RCC 7860 (cell line): ENCODE measurements at regions not wholly inside any gene's neighbourhood (a gene's known extent, or its start where the extent isn't known, plus 50 kb on each side); places are given as distances from the start of the nearest gene placed in this dataset.

ENCODE experiments used
- DNase-seq: peaks from one replicate; pipeline ENCODE4 v3.0.0-alpha.2; 2015; ENCODE audit warnings: low spot score
- FAIRE-seq: peaks from 2 replicates; lab custom pipeline; 2012; peaks lifted over from hg19 to GRCh38; lab: Jason Lieb, UNC

- DNase-seq: no peak
- no peak for FAIRE-seq
Measured at GRCh38 chr13:24042710-24043440, 117.6 kb upstream of the SPATA13 start.

DNA sequence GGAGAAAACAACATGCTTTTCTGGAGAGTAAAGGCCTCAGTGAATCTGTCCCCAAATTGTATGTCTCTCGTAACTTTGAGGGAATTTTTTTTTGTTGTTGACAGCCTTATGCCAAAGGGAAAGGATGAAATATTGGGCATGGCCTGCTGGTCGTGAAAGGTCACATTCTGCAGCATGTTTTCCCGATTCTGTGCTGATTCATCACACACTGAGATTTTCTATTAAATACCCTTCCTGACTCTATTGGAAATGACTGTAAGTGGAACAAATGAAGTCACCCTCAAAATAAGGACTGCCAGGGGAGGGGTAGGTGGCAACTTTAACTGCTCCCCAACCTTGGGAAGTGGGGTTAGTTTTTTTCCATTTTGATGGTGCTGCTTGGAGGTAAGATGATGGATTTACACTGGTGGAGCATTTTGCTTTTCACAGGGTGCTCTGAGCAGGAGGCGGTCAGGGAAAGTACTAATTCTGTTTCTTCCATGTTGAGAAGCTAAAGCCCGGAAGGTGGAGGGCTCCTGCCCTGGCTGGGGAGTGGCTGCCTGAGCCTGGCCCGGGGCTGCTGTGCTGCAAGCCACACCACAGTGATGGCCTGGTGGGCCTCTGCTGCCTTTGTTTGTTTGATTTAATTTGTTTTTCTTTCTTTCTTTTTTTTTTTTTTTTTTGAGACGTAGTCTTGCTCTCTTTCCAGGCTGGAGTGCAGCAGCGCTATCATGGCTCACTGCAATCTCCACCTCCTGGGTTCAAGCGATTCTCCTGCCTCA, 116.8 kb upstream of the SPATA13 start:
- no peak for FAIRE-seq
- DNase-seq: no peak

GRCh38 chr13:24045597-24045996, 114.9 kb upstream of the SPATA13 start:
- no peak for DNase-seq
- no peak for FAIRE-seq

DNA sequence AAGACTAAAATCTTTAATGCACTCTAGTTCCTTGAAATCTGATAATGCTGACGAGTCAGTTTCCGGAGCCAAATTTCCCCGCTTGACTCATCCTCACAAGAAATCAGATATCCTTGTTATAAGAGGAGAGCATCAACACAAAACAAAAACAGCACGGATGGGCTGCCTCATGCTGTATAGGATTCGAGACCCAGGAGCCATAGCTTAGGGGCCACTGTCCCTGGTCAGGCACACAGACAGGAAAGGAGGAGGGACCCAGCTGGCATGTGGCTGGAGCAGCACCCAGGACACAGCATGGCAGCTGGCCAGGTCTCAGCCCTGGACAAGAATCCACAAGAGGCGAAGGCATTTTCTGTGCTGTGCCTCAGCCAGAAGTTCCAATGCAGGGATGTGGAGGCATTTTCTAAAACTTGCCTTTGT, 110.2 kb upstream of the SPATA13 start:
- DNase-seq (no peak), FAIRE-seq (no peak)

- no peak for FAIRE-seq
Measured at GRCh38 chr13:24050796-24051715, 109.5 kb upstream of the SPATA13 start.

DNA sequence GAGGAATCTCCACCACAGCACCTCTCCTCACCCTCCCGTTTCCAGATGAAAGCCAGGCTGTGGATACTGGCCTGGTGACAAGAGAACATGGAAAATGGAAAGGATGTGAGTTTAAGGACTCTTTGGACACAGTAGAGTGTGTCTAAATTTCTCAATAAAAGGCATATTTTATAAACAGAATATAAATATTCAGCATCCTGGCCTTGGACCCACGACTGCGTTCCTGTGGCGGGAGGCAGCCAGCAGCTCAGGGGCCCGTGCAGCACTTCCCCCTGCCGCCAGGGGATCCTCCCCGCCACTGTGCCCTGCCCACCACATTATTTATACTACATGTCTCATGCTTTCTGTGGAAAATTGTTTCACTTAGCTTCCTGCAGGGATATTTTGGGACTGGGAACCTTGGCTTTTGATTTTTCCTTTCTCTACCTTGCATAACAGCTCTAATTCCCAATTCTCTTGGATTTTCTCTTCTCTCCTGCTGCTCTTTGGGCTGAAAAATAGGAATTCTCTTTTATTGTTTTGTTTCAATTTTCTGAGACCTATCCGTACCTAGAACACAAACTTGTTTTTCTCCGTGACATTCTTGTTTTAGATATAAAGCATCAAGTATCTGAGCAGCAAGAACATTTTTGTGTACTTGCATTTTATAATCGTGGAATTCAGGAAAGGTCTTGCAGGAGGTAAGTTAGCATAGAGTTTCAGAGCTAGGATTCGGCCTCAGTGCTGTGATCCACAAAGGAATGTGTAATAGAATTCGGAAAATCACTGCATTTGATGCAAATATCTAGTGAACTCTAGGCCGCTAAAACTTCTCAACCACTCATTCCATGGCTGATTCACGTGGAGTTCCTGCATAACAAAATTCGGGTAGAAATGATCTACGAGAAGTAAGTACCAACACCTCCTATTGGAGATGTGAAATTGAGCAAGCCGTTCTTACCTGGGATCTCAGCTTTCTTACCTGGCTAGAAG, 107.7 kb upstream of the SPATA13 start:
- DNase-seq (no peak), FAIRE-seq (no peak)

More at GRCh38 chr13:24050796-24051715, 109.5 kb upstream of the SPATA13 start:
- DNase-seq: no peak

DNA sequence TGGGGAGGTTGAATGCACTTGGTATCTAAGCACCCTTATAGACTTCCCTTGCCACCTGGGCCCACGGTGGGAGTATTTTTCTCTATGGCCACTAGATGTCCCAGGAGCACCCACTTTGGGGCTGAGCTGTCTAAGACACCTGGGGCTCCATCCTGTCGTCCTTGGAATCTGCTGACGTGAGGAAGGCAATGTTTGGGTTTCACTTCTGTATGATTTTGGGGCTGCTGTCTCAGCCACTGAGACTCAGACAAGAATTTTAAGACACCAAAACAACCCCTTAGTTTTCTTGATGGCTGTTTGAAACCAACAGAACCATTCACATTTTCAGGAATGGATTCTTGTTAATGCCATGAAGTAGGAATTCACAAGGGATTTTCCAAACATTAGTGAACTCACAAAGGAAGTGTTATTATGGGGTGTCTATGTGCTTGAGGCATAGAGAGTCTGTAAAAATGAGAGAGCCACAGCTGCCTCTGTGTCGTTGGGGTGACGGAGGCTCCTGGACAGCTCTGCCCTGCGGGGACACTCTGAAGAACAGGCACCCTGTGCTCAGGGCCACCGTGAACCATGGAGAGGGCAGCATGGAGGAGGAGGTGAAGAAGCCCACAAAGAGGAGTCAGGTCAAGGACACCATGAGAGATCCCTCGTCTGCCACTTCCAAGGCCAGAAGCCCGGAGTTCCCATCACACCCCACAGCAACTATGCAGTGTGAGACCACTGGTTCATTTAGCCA, 106.8 kb upstream of the SPATA13 start:
- DNase-seq (peak; percentile 43), FAIRE-seq (no peak)

- DNase-seq (no peak), FAIRE-seq (no peak)
Measured at GRCh38 chr13:24056616-24057137, 103.8 kb upstream of the SPATA13 start.

GRCh38 chr13:24060993-24061392, 99.5 kb upstream of the SPATA13 start:
- no peak for FAIRE-seq
- no peak for DNase-seq

- FAIRE-seq: no peak
Measured at GRCh38 chr13:24063281-24063877, 97.1 kb upstream of the SPATA13 start.

GRCh38 chr13:24064371-24064770, 96.1 kb upstream of the SPATA13 start:
- DNase-seq (no peak), FAIRE-seq (no peak)

More at GRCh38 chr13:24063281-24063877, 97.1 kb upstream of the SPATA13 start:
- no peak for DNase-seq

- no peak for FAIRE-seq
- DNase-seq: no peak
Measured at GRCh38 chr13:24065176-24065575, 95.3 kb upstream of the SPATA13 start.

DNA sequence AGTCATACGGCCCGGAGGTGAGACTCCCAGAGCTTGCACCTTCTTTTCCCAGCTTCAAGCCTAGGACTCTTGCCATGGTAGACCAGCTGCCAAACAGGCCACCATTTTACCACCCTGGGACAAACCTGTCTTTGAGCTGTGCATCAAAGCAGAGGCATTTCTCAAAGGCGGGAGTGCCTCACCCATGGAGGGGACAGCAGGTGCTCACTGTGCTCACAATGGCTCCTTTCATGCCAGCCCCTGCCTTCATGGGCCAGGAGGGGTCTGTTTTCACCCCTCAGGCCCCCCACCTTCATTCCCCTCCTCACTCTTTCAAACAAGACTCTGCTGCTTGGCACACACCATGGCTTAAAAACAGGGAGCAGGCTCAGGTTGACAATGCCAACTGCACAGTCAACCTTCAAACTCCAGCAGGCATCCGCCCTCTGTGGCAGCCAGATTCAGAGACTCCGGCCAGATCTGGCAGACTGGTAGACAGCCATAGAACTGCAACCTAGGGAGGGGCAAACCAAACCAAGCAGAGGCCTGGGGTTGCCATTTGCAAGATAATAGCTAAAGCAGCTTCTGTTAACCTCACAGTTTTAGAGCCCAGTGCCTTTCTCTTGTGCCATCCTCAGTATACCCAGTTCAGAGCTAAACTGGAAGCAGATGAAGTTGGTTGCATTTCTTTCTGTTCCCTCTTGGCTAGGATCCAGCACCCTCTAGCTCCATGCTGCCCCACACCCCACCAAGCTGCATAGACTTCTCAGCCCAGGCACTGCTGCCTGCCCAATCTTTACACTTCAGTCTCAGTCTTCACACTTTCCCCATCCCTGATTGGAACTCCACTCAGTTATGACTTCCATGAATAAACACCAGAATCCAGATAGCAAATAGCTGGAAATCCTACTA, 93.9 kb upstream of the SPATA13 start:
- no peak for FAIRE-seq
- no peak for DNase-seq

GRCh38 chr13:24068472-24068871, 92.0 kb upstream of the SPATA13 start:
- DNase-seq (no peak), FAIRE-seq (no peak)

DNA sequence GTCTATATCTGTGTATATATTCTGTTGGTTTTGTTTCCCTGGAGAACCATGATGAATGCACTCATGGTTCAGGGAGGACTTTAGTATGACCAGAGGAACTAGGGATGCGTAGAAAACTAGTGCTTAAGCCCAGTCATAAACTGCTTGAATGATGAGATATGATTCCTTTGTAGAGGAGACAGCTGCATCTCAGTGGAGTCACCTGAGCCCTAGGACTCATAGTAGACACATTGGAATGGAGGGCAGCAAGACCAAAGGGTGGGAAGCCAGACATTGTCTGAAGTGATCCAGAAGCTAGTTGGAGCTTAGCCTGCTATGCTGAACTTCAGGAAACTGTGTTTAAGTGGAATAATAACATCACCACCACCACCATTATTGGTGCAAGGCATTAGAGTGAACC, 89.5 kb upstream of the SPATA13 start:
- no peak for FAIRE-seq
- DNase-seq: no peak

GRCh38 chr13:24071423-24072075, 89.0 kb upstream of the SPATA13 start:
- DNase-seq: no peak
- FAIRE-seq: no peak

DNA sequence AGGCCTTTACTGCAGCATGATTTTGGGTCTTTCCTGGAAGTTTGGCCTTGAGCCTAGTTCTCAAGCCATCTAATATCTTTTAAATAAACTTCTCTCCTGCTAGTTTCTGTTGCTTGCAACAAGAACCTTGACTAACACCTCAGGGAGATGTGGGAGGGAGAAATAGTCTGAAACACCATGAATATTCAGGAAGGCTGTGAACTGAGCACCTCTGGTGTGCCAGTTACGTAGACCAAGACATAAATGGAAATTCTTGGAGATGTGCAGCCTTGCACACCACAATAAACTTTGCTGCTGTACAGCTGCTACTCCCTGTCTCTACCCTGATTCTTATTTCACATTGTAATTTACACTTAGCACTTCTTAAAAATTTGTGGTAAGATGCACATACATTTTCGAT, 86.9 kb upstream of the SPATA13 start:
- no peak for FAIRE-seq

More for the DNA sequence above, 86.9 kb upstream of the SPATA13 start:
- DNase-seq: no peak
